MCF 10A (cell line): ENCODE measurements at regions not wholly inside any gene's neighbourhood (a gene's known extent, or its start where the extent isn't known, plus 50 kb on each side); places are given as distances from the start of the nearest gene placed in this dataset.

Experiments used
- BruUV-seq: library from RNA; stranded (reverse); fragments of 400-500 nt; replicated peaks from 2 replicates; lab custom pipeline; 2021; lab: Mats Ljungman, UMichigan
- CTCF ChIA-PET: fragments of 300-600 bp; sonication (Branson Sonifier 250); formaldehyde crosslinking; extraction: SDS; loops from one replicate; lab custom pipeline; 2021; ENCODE audit warnings: antibody characterized with exemption, inconsistent platforms; lab: Yijun Ruan, JAX
- POLR2A ChIA-PET: fragments of 300-600, 350-650 bp; sonication (Branson Sonifier 250); formaldehyde crosslinking; extraction: SDS; loops from one replicate; lab custom pipeline; 2020; ENCODE audit warnings: antibody characterized with exemption, inconsistent platforms; lab: Yijun Ruan, JAX
- DNase-seq: peaks from one replicate; pipeline ENCODE4 v3.0.0-alpha.2; 2018; ENCODE audit not compliant: unreplicated experiment
- H3K27ac Mint-ChIP-seq: one replicate; pipeline ENCODE4 v1.8.0; 2022; ENCODE audit warnings: mild to moderate bottlenecking, low read depth, mixed read lengths; ENCODE audit not compliant: unreplicated experiment
- H3K27me3 Mint-ChIP-seq: one replicate; pipeline ENCODE4 v1.8.0; 2022; ENCODE audit warnings: mixed read lengths; ENCODE audit not compliant: insufficient read depth, unreplicated experiment
- H3K36me3 Mint-ChIP-seq: one replicate; pipeline ENCODE4 v1.8.0; 2022; ENCODE audit warnings: mild to moderate bottlenecking, moderate library complexity, mixed read lengths; ENCODE audit not compliant: insufficient read depth, unreplicated experiment
- H3K4me1 Mint-ChIP-seq: one replicate; pipeline ENCODE4 v1.8.0; 2022; ENCODE audit warnings: mixed read lengths; ENCODE audit not compliant: insufficient read depth, unreplicated experiment
- H3K4me3 Mint-ChIP-seq: one replicate; pipeline ENCODE4 v1.8.0; 2022; ENCODE audit warnings: mild to moderate bottlenecking, moderate library complexity, mixed read lengths; ENCODE audit not compliant: unreplicated experiment
- H3K9me3 Mint-ChIP-seq: one replicate; pipeline ENCODE4 v1.8.0; 2022; ENCODE audit warnings: mixed read lengths; ENCODE audit not compliant: unreplicated experiment
- intact Hi-C: fragments of 100-400 bp; cut with micrococcal nuclease; formaldehyde crosslinking; loops from 2 replicates; pipeline ENCODE4 v1.14.1; 2022
- TF ChIP-seq, protein P1 (sequence below): fragments of 200-600 bp; IDR thresholded peaks from one replicate; pipeline ENCODE4 v1.8.0; 2022; ENCODE audit warnings: antibody characterized with exemption, mild to moderate bottlenecking; ENCODE audit not compliant: unreplicated experiment

DNA sequence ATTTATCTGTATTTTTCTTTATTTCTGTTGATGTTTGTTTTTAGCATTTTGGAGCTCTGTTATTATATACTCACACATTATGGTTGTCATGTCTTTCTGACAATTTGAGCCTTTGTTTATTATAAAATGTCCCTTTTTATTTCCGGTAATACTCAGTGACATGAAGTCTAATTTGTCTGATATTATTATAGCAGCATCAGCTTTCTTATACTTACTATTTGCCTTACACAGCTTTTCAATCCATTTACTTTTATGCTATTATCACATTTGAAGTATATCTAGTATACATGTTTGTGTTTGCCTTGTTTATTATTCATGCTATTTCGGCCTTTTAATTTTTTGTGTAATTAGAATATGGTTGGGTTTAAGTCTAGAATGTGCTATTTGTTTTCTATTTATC is 430.6 kb upstream of the FANCL start:
- POLR2A ChIA-PET: no interaction called here
- H3K9me3 Mint-ChIP-seq: peaks cover 5% of the 10 kb centered on the region
- no peaks in the 10 kb centered on the region for H3K27me3 Mint-ChIP-seq
- BruUV-seq: no TSS peak
- intact Hi-C loops: no loop called here
- CTCF ChIA-PET: no interaction called here
- no peak for DNase-seq
- H3K27ac Mint-ChIP-seq: no peak overlapping the region
- no peak overlapping the region for H3K4me3 Mint-ChIP-seq
- H3K4me1 Mint-ChIP-seq: no peaks in the 10 kb centered on the region
- TF ChIP-seq, protein P1, sequence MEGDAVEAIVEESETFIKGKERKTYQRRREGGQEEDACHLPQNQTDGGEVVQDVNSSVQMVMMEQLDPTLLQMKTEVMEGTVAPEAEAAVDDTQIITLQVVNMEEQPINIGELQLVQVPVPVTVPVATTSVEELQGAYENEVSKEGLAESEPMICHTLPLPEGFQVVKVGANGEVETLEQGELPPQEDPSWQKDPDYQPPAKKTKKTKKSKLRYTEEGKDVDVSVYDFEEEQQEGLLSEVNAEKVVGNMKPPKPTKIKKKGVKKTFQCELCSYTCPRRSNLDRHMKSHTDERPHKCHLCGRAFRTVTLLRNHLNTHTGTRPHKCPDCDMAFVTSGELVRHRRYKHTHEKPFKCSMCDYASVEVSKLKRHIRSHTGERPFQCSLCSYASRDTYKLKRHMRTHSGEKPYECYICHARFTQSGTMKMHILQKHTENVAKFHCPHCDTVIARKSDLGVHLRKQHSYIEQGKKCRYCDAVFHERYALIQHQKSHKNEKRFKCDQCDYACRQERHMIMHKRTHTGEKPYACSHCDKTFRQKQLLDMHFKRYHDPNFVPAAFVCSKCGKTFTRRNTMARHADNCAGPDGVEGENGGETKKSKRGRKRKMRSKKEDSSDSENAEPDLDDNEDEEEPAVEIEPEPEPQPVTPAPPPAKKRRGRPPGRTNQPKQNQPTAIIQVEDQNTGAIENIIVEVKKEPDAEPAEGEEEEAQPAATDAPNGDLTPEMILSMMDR: no peak
- no peaks in the 10 kb centered on the region for H3K36me3 Mint-ChIP-seq

DNA sequence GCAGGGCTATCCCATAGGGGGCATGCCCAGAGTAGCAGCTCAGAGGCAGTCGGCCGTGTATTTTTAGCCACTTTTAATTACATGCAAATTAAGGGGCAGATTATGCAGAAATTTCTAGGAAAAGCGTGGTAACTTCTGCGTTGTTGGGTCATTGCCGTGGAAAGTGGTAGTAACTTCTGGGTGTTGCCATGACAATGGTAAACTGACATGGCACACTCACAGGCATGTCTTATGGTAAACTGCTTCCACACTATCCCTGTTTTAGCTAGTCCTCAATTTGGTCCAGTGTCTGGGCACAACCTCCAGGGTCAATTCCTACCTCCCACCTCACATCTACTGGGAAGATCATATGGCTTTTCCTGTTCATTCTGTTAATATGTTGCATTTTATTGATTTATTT is 428.9 kb upstream of the FANCL start:
- H3K27ac Mint-ChIP-seq: no peak overlapping the region
- TF ChIP-seq, protein P1: no peak
- no peak overlapping the region for H3K4me3 Mint-ChIP-seq
- no TSS peak for BruUV-seq
- intact Hi-C loops: no loop called here
- DNase-seq: no peak
- H3K27me3 Mint-ChIP-seq: no peaks in the 10 kb centered on the region
- CTCF ChIA-PET: interaction anchor here (1.0 to 1.3 kb wide), 2 partner anchors 99 to 910 kb away, joined by 4 read pairs; no protein-coding TSS in a partner anchor
- peaks cover 5% of the 10 kb centered on the region for H3K9me3 Mint-ChIP-seq
- no peaks in the 10 kb centered on the region for H3K36me3 Mint-ChIP-seq
- no peaks in the 10 kb centered on the region for H3K4me1 Mint-ChIP-seq
- POLR2A ChIA-PET: no interaction called here

DNA sequence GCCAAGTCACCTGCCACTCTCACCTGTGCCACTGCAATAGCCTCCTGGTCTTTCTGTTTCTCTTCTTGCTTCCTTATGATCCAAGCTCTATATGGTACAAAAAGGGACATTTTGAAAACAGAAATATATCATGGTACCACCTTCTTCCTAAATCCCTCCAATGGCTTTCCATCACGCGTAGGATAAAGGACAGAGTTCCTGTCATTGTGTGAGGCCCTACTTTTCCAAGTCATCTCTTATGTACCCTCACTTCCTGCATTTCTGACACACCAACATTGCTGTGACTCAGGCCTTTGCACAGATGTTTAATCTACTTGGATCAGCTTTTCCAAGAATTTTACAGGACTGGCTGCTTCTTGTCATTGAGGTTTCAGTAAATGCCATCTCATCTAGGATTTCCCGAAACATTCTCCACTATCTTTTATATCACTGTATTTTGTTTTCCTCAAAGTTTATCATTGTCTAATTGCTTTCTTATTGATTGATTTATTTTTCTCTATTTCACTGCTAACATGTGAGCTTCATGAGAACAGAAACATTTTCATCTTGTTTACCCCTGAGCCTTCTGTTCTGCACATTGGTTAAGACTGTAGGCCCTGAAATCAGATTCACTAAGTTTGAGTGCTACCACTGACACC is 426.1 kb upstream of the FANCL start:
- intact Hi-C loops: no loop called here
- POLR2A ChIA-PET: interaction anchor here (0.6 kb wide), 2 partner anchors 20 to 33 kb away, joined by 3 read pairs; no protein-coding TSS in a partner anchor
- no peaks in the 10 kb centered on the region for H3K4me1 Mint-ChIP-seq
- no peaks in the 10 kb centered on the region for H3K36me3 Mint-ChIP-seq
- H3K9me3 Mint-ChIP-seq: peaks cover 5% of the 10 kb centered on the region
- CTCF ChIA-PET: interaction anchor here (0.6 to 3.2 kb wide), 6 partner anchors 13 to 1813 kb away, joined by 3 to 12 read pairs (median 3); no protein-coding TSS in a partner anchor
- H3K4me3 Mint-ChIP-seq: no peak overlapping the region
- no peaks in the 10 kb centered on the region for H3K27me3 Mint-ChIP-seq
- BruUV-seq: no TSS peak
- H3K27ac Mint-ChIP-seq: no peak overlapping the region
- TF ChIP-seq, protein P1: no peak
- DNase-seq: no peak

DNA sequence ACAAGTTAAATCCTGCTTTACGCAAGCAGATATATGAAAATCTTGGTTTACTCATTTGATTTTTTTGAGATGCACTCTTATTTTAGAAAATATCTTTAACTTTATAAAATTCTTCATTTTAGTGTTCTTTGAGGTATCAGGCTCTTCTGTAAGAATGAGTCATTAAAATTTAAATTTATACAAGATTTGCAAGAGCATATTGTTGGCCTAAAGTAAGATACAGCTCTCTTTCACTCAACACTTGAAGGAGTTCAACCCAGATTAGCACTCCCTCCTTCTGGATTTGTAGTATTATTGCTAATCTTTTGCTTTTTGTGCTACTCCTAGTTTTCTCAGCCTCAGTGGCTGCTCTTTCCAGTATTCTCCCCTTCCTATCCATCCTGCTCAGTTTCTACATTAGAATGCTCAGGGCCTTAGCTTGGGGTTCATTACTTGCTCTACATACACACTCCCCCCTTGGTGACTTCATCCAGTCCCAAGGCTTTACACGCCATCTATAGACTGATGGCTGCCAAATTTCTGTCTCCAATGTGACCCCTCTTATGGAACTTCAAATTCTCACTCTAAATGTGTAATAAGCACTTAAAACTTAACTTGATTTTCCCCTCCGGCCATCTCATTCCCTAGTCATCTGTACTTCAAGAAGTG is 425.3 kb upstream of the FANCL start:
- Mint-ChIP-seq H3K4me1 (no peaks in the 10 kb centered on the region), H3K4me3 (no peak overlapping the region), H3K27ac (no peak overlapping the region), H3K27me3 (no peaks in the 10 kb centered on the region), H3K9me3 (peaks cover 5% of the 10 kb centered on the region), H3K36me3 (no peaks in the 10 kb centered on the region)
- CTCF ChIA-PET: interaction anchor here (0.7 to 3.2 kb wide), 3 partner anchors 14 to 648 kb away, joined by 3 to 12 read pairs (median 3); no protein-coding TSS in a partner anchor
- intact Hi-C loops: no loop called here
- TF ChIP-seq, protein P1: no peak
- no peak for DNase-seq
- POLR2A ChIA-PET: interaction anchor here (1.3 kb wide), 1 partner anchor 9 kb away, joined by 6 read pairs; no protein-coding TSS in a partner anchor
- BruUV-seq: no TSS peak
